NT2/D1 (cell line): ENCODE measurements at regions not wholly inside any gene's neighbourhood (a gene's known extent, or its start where the extent isn't known, plus 50 kb on each side); places are given as distances from the start of the nearest gene placed in this dataset.

ENCODE experiments used
- SUZ12 ChIP-seq: IDR thresholded peaks from 2 replicates; pipeline ENCODE4 v1.6.1; 2011; ENCODE audit not compliant: insufficient read length, insufficient read depth; ENCODE audit errors: extremely low read depth
- YY1 ChIP-seq: IDR thresholded peaks from 2 replicates; pipeline ENCODE4 v1.6.1; 2011; ENCODE audit not compliant: insufficient read length, insufficient read depth
- ZNF274 ChIP-seq: IDR thresholded peaks from 2 replicates; pipeline ENCODE4 v1.6.1; 2011; ENCODE audit warnings: mild to moderate bottlenecking, low read depth, low read length

GRCh38 chr10:117723343-117723742 lies 180.8 kb downstream of the EMX2 start:
- TF ChIP-seq SUZ12 (no peak), YY1 (no peak), ZNF274 (no peak)
